Body of pancreas (tissue), 4 donors: ENCODE measurements at regions not wholly inside any gene's neighbourhood (a gene's known extent, or its start where the extent isn't known, plus 50 kb on each side); places are given as distances from the start of the nearest gene placed in this dataset.

Source experiments
- ATAC-seq: fragments of 150-250 bp; one replicate; pipeline ENCODE4 v1.9.1; 2016
- DNase-seq, 4 donors: peaks; one replicate each; pipeline ENCODE4 v3.0.0-alpha.2; 2019
- H3K27ac ChIP-seq, 4 donors: fragments of 200-600 bp; sonication (generic); 1 replicate in 3 of 4; 2 replicates in 1 of 4; pipeline versions ENCODE4 v1.5.1 to v1.6.1; 2016 to 2019; ENCODE audit warnings: mild to moderate bottlenecking in 1 of 4, mixed read lengths in 1 of 4, moderate library complexity in 1 of 4
- H3K27me3 ChIP-seq, 2 donors: fragments of 200-600 bp; sonication (generic); one replicate each; pipeline ENCODE4 v1.6.0; 2016; ENCODE audit warnings: mild to moderate bottlenecking in 1 of 2
- H3K36me3 ChIP-seq, 2 donors: fragments of 200-600 bp; sonication (generic); replicated peaks in 1 of 2; 2 replicates each; pipeline ENCODE4 v1.5.1; 2016; ENCODE audit warnings: low read depth in 2 of 2; ENCODE audit not compliant: insufficient read depth in 1 of 2
- H3K4me1 ChIP-seq: fragments of 200-600 bp; sonication (generic); one replicate; pipeline ENCODE4 v1.6.0; 2016
- H3K4me3 ChIP-seq, 2 donors: fragments of 200-600 bp; sonication (generic); 1 replicate in 1 of 2; 2 replicates in 1 of 2; pipeline ENCODE4 v1.5.1; 2016 to 2019
- H3K9me3 ChIP-seq, 3 donors: fragments of 200-600 bp; sonication (generic); 1 replicate in 2 of 3; 2 replicates in 1 of 3; pipeline ENCODE4 v1.5.1; 2016
- POLR2A ChIP-seq, 3 donors: fragments of 450-650 bp; IDR thresholded peaks; one replicate each; pipeline ENCODE4 v1.6.1; 2016; ENCODE audit warnings: antibody characterized with exemption in 3 of 3, mild to moderate bottlenecking in 2 of 3
- WGBS, 2 donors: methylation state at CpG; one replicate each; pipeline ENCODE4 v1.1.5; 2017; 5-methylcytosine and 5-hydroxymethylcytosine counted together
- intact Hi-C: fragments of 100-400 bp; cut with DNase I; formaldehyde crosslinking; loops from one replicate; pipeline ENCODE4 v1.15.1; 2023
- TF ChIP-seq, protein P1 (sequence below), 7 experiments: fragments of 450-650 bp in 4 of 7; fragments of 200-600 bp in 3 of 7; sonication (generic) in 3 of 7; IDR thresholded peaks; one replicate each; pipeline ENCODE4 v1.5.1; 2016 to 2019; ENCODE audit warnings: antibody characterized with exemption in 7 of 7

DNA sequence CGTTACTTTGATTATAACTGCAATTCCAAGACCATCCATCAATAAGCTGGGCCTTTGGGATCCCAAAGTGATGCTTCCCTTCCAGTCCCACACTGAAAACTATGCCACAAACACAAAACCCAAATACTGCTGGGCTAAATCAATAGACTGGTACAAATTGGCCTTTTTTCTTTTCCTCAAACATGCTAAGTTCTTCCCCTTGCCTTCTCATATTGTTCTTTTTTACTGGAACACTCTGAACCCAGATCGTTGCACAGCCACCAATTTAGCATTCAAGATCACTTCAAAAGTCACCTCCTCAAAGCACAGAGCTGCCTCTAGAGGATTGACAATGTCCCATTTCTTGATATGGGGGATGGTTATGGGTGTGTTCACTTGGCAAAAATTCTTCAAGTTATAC is 66.0 kb downstream of the ACTL7B start:
- Histone ChIP-seq H3K27ac (no peak overlapping the region), H3K27me3 (no peaks in the 10 kb centered on the region), H3K9me3 (no peaks in the 10 kb centered on the region), H3K36me3 (no peaks in the 10 kb centered on the region), H3K4me1 (no peaks in the 10 kb centered on the region), H3K4me3 (no peak overlapping the region)
- DNase-seq (no peak), ATAC-seq (no peak)
- 51 to 68% methylated on average over 2 of the region's 2 CpGs for WGBS, 2 donors
- TF ChIP-seq, protein P1, sequence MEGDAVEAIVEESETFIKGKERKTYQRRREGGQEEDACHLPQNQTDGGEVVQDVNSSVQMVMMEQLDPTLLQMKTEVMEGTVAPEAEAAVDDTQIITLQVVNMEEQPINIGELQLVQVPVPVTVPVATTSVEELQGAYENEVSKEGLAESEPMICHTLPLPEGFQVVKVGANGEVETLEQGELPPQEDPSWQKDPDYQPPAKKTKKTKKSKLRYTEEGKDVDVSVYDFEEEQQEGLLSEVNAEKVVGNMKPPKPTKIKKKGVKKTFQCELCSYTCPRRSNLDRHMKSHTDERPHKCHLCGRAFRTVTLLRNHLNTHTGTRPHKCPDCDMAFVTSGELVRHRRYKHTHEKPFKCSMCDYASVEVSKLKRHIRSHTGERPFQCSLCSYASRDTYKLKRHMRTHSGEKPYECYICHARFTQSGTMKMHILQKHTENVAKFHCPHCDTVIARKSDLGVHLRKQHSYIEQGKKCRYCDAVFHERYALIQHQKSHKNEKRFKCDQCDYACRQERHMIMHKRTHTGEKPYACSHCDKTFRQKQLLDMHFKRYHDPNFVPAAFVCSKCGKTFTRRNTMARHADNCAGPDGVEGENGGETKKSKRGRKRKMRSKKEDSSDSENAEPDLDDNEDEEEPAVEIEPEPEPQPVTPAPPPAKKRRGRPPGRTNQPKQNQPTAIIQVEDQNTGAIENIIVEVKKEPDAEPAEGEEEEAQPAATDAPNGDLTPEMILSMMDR (IDR thresholded peaks at IDR 0.05): no peak
- no peak for TF ChIP-seq POLR2A (IDR thresholded peaks at IDR 0.05)
- intact Hi-C loops: no loop called here

DNA sequence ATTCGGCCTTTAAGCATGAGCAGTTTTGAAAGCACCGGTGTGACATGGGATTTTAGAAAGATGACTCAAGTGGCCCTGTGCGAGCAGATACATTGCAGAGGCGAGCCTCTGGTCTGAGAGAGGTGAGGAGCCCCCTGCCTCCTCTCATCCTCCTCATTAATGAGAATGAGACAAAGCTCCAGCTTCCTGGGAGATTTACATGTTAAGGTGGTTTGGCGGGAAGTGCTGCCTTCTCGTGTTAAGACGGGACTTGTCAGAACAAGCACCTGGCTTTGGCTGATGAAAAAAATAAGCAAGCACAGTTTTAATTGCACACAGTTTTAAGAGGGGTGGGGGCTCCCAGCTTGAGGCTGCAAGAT is 68.1 kb downstream of the ACTL7B start:
- ATAC-seq: no peak
- TF ChIP-seq POLR2A (IDR thresholded peaks at IDR 0.05): no peak
- TF ChIP-seq, protein P1 (IDR thresholded peaks at IDR 0.05): no peak
- DNase-seq: no peak
- Histone ChIP-seq H3K27ac (no peak overlapping the region), H3K9me3 (no peaks in the 10 kb centered on the region), H3K4me3 (no peak overlapping the region), H3K36me3 (no peaks in the 10 kb centered on the region), H3K27me3 (no peaks in the 10 kb centered on the region), H3K4me1 (no peaks in the 10 kb centered on the region)
- WGBS, 2 donors: 73 to 78% methylated on average over 7 of the region's 7 CpGs
- intact Hi-C loops: no loop called here

DNA sequence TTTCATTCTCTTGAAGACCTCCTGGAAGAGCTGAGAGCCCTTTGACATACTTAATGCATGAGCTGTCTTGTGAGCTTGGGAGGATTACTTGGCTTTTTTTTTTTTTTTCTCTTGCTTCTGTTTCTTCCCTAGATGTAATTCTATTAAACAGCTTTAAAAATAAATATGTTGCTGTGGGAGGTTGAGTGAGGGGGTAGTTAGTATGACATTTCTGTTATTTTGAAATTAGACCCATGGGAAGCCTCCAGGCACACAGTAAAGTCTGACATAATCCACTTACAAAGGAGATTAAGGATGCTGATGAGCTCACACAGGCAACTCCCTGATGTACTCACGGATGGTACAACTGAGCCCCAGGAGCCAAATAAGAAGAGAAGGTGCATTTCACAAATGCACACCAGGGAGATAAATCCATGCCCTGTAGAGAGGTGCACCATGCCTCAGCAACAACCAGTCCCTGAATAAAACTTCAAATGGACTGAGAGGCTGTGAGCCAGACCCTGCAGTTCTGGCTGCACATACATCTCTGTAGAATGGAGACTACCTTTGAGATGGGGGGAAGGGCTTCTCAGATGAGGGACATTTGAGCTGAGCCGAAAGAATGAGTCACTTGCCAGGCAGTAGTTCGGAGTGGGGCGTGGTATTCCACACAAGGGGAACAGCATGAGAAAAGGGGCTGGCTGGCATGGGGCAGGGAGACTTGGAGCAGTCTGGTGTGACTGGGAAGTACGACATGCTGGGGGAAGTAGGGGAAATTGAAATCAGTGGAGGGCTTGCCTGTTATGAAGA is 68.7 kb downstream of the ACTL7B start:
- no peak for TF ChIP-seq POLR2A (IDR thresholded peaks at IDR 0.05)
- TF ChIP-seq, protein P1 (IDR thresholded peaks at IDR 0.05): no peak
- ATAC-seq (no peak), DNase-seq (peak in 1 of 4 donors; percentile 34)
- Histone ChIP-seq H3K27me3 (no peaks in the 10 kb centered on the region), H3K27ac (no peak overlapping the region), H3K36me3 (no peaks in the 10 kb centered on the region), H3K9me3 (no peaks in the 10 kb centered on the region), H3K4me1 (no peaks in the 10 kb centered on the region), H3K4me3 (no peak overlapping the region)
- intact Hi-C loops: no loop called here
- 53 to 59% methylated on average over 5 of the region's 5 CpGs for WGBS, 2 donors

DNA sequence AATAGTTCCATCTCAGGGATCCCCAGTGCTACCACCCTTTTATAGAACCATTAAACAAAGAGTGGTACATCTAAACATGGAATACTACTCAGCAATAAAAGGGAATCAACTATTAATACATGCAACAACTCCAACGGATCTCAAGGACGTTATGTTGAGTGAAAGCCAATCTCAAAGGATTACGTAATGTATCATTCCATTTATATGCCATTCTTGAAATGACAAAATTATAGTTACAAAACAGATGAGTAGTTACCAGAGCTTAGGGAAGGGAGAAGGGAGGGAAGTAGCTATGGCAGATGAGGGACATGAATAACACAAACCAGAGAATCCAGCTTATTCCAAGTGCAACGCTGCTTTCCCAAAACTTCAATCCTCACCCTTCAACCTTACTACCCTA is 69.5 kb downstream of the ACTL7B start:
- H3K27me3 ChIP-seq: no peaks in the 10 kb centered on the region
- no peaks in the 10 kb centered on the region for H3K36me3 ChIP-seq
- ATAC-seq (no peak), DNase-seq (no peak)
- H3K4me1 ChIP-seq: no peaks in the 10 kb centered on the region
- H3K27ac ChIP-seq: no peak overlapping the region
- no peak overlapping the region for H3K4me3 ChIP-seq
- 41 to 57% methylated on average over 4 of the region's 4 CpGs for WGBS, 2 donors
- H3K9me3 ChIP-seq: no peaks in the 10 kb centered on the region
- no peak for TF ChIP-seq POLR2A (IDR thresholded peaks at IDR 0.05)
- TF ChIP-seq, protein P1 (IDR thresholded peaks at IDR 0.05): no peak
- intact Hi-C loops: no loop called here

DNA sequence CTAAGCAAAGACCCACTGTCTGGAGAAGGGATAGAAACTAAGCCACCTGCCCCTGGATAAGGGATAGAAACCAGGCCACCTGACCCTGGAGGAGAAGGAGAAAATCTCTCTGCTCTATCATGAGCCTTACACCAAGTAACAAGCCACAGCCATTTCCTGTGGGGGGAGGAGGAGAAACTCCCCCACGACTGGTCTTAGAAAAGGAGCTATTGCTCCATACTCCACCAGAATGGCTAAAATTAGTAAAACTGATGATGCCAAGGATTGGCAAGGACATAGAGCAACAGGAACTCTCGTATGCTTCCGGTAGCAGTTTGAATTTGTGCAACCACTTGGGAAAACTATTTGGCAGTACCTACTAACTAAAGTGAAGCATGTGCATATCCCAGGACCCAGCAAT is 70.8 kb downstream of the ACTL7B start:
- ATAC-seq (no peak), DNase-seq (peak in 1 of 4 donors; percentile 48)
- Histone ChIP-seq H3K4me1 (no peaks in the 10 kb centered on the region), H3K27me3 (no peaks in the 10 kb centered on the region), H3K27ac (peak overlapping the region in 1 of 4 donors; percentile 24), H3K9me3 (no peaks in the 10 kb centered on the region), H3K4me3 (no peak overlapping the region), H3K36me3 (no peaks in the 10 kb centered on the region)
- WGBS, 2 donors: 49 to 55% methylated on average over 3 of the region's 3 CpGs
- intact Hi-C loops: no loop called here
- TF ChIP-seq, protein P1 (IDR thresholded peaks at IDR 0.05): no peak
- no peak for TF ChIP-seq POLR2A (IDR thresholded peaks at IDR 0.05)
